Activated T-helper 17 cell treated with anti-CD3 and anti-CD28 coated beads, Interleukin-2, amount 50 U/mL, for 72 hours (primary cell): ENCODE measurements at regions not wholly inside any gene's neighbourhood (a gene's known extent, or its start where the extent isn't known, plus 50 kb on each side); places are given as distances from the start of the nearest gene placed in this dataset.

Experiments used
- ATAC-seq: fragments of 150-1000 bp; cut with Tn5 transposase; replicated peaks from 2 replicates; pipeline ENCODE4 v1.10.0; 2021; ENCODE audit warnings: mild to moderate bottlenecking, moderate library complexity
- H3K27ac Mint-ChIP-seq: one replicate; pipeline ENCODE4 v1.8.0; 2022; ENCODE audit warnings: mixed read lengths
- H3K27me3 Mint-ChIP-seq: one replicate; pipeline ENCODE4 v1.8.0; 2022; ENCODE audit warnings: mixed read lengths
- H3K36me3 Mint-ChIP-seq: one replicate; pipeline ENCODE4 v1.8.0; 2022; ENCODE audit warnings: low read depth, mild to moderate bottlenecking, mixed read lengths
- H3K4me1 Mint-ChIP-seq: one replicate; pipeline ENCODE4 v1.8.0; 2022; ENCODE audit warnings: mixed read lengths
- H3K4me3 Mint-ChIP-seq: one replicate; pipeline ENCODE4 v1.8.0; 2022; ENCODE audit warnings: mild to moderate bottlenecking, mixed read lengths
- H3K9me3 Mint-ChIP-seq: one replicate; pipeline ENCODE4 v1.8.0; 2022; ENCODE audit warnings: mixed read lengths

- Mint-ChIP-seq H3K4me1 (no peaks in the 10 kb centered on the region), H3K4me3 (no peak overlapping the region), H3K36me3 (no peaks in the 10 kb centered on the region), H3K9me3 (no peaks in the 10 kb centered on the region), H3K27ac (no peak overlapping the region), H3K27me3 (no peaks in the 10 kb centered on the region)
- ATAC-seq = no peak
Observed at GRCh38 chr5:56291079-56291643, 58.0 kb upstream of the ANKRD55 start.

- Mint-ChIP-seq H3K36me3 (no peaks in the 10 kb centered on the region), H3K27me3 (no peaks in the 10 kb centered on the region), H3K27ac (no peak overlapping the region), H3K4me3 (no peak overlapping the region), H3K9me3 (no peaks in the 10 kb centered on the region), H3K4me1 (no peaks in the 10 kb centered on the region)
- no peak for ATAC-seq
Observed at GRCh38 chr5:56290378-56291078, 57.4 kb upstream of the ANKRD55 start.

GRCh38 chr5:56289602-56289987 lies 56.5 kb upstream of the ANKRD55 start:
- no peak for ATAC-seq
- no peak overlapping the region for H3K27ac Mint-ChIP-seq
- no peaks in the 10 kb centered on the region for H3K9me3 Mint-ChIP-seq
- no peaks in the 10 kb centered on the region for H3K27me3 Mint-ChIP-seq
- H3K4me1 Mint-ChIP-seq = no peaks in the 10 kb centered on the region
- H3K4me3 Mint-ChIP-seq = no peak overlapping the region
- H3K36me3 Mint-ChIP-seq = no peaks in the 10 kb centered on the region

GRCh38 chr5:56288873-56289601 lies 55.9 kb upstream of the ANKRD55 start:
- no peaks in the 10 kb centered on the region for H3K36me3 Mint-ChIP-seq
- H3K9me3 Mint-ChIP-seq = no peaks in the 10 kb centered on the region
- no peak overlapping the region for H3K27ac Mint-ChIP-seq
- ATAC-seq = no peak
- H3K4me3 Mint-ChIP-seq = no peak overlapping the region
- H3K4me1 Mint-ChIP-seq = no peaks in the 10 kb centered on the region
- no peaks in the 10 kb centered on the region for H3K27me3 Mint-ChIP-seq

GRCh38 chr5:56286015-56286884 lies 53.1 kb upstream of the ANKRD55 start:
- no peaks in the 10 kb centered on the region for H3K9me3 Mint-ChIP-seq
- no peaks in the 10 kb centered on the region for H3K27me3 Mint-ChIP-seq
- no peak overlapping the region for H3K27ac Mint-ChIP-seq
- no peak overlapping the region for H3K4me3 Mint-ChIP-seq
- no peaks in the 10 kb centered on the region for H3K36me3 Mint-ChIP-seq
- H3K4me1 Mint-ChIP-seq = no peaks in the 10 kb centered on the region
- ATAC-seq = no peak

GRCh38 chr5:56282951-56283350 lies 49.8 kb upstream of the ANKRD55 start:
- Mint-ChIP-seq H3K27me3 (no peaks in the 10 kb centered on the region), H3K4me1 (no peaks in the 10 kb centered on the region), H3K9me3 (no peaks in the 10 kb centered on the region), H3K36me3 (no peaks in the 10 kb centered on the region), H3K27ac (no peak overlapping the region), H3K4me3 (no peak overlapping the region)
- no peak for ATAC-seq
